ENCODE measurements at regions not wholly inside any gene's neighbourhood (a gene's known extent, or its start where the extent isn't known, plus 50 kb on each side); places are given as distances from the start of the nearest gene placed in this dataset.

- TF ChIP-seq CTCF (IDR thresholded peaks at IDR 0.05) (no peak), POLR2A (IDR thresholded peaks at IDR 0.05) (no peak), POLR2AphosphoS5 (IDR thresholded peaks at IDR 0.05) (no peak), EP300 (IDR thresholded peaks at IDR 0.05) (no peak)
Observed at GRCh38 chr12:111160350-111161241, 208.3 kb downstream of the PHETA1 start.
